HFFc6 (cell line): ENCODE measurements at regions not wholly inside any gene's neighbourhood (a gene's known extent, or its start where the extent isn't known, plus 50 kb on each side); places are given as distances from the start of the nearest gene placed in this dataset.

ENCODE experiments used
- DNase-seq: peaks from one replicate; pipeline ENCODE4 v3.0.0-alpha.2; 2018
- H3K27ac Mint-ChIP-seq: 2 replicates; pipeline ENCODE4 v1.8.0; 2020; ENCODE audit warnings: mild to moderate bottlenecking, mixed read lengths
- H3K27me3 Mint-ChIP-seq: 2 replicates; pipeline ENCODE4 v1.8.0; 2021; ENCODE audit warnings: mild to moderate bottlenecking, moderate library complexity, mixed read lengths; ENCODE audit not compliant: insufficient read depth
- H3K36me3 Mint-ChIP-seq: 2 replicates; pipeline ENCODE4 v1.8.0; 2021; ENCODE audit warnings: low read depth, mixed read lengths
- H3K4me1 Mint-ChIP-seq: 2 replicates; pipeline ENCODE4 v1.8.0; 2020; ENCODE audit warnings: low read depth, mixed read lengths
- H3K4me3 Mint-ChIP-seq: 2 replicates; pipeline ENCODE4 v1.8.0; 2020; ENCODE audit warnings: mild to moderate bottlenecking, moderate library complexity, mixed read lengths
- H3K9me3 Mint-ChIP-seq: 2 replicates; pipeline ENCODE4 v1.8.0; 2020; ENCODE audit warnings: mild to moderate bottlenecking, mixed read lengths
- TF ChIP-seq, protein P1 (sequence below): fragments of 200-600 bp; sonication (generic); IDR thresholded peaks from 2 replicates; pipeline ENCODE4 v1.5.0; 2021; ENCODE audit warnings: antibody characterized with exemption, mild to moderate bottlenecking

DNA sequence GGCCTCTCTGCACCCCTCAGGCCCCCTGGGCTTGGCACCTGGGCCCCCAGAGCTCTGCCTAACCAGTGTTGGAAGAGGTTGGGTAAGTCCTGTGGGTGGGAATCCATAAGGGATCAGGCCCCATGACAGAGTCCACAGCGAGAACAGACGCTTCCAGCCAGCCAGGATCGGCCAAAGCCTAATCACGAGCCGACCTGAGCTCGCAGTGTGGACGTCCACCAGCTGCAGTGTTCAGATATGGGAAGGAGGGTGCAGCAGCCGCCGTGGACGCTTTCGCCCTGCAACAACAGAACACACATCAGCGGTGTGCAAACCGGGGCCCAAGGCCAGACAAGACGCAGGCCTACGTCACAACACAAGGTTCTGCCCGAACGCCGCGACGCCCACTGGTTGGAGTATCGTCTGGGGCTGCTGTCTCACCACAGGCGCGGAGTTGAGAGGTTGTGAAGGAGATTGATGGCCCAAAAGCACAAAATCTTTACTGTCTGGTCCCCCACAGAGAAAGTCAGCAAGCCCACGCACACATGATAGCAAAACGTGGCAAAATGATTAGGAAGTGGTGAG is 102.1 kb downstream of the FOXL3 start:
- peaks cover 18% of the 10 kb centered on the region for H3K36me3 Mint-ChIP-seq
- TF ChIP-seq, protein P1, sequence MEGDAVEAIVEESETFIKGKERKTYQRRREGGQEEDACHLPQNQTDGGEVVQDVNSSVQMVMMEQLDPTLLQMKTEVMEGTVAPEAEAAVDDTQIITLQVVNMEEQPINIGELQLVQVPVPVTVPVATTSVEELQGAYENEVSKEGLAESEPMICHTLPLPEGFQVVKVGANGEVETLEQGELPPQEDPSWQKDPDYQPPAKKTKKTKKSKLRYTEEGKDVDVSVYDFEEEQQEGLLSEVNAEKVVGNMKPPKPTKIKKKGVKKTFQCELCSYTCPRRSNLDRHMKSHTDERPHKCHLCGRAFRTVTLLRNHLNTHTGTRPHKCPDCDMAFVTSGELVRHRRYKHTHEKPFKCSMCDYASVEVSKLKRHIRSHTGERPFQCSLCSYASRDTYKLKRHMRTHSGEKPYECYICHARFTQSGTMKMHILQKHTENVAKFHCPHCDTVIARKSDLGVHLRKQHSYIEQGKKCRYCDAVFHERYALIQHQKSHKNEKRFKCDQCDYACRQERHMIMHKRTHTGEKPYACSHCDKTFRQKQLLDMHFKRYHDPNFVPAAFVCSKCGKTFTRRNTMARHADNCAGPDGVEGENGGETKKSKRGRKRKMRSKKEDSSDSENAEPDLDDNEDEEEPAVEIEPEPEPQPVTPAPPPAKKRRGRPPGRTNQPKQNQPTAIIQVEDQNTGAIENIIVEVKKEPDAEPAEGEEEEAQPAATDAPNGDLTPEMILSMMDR: no peak
- H3K4me1 Mint-ChIP-seq: no peaks in the 10 kb centered on the region
- H3K27me3 Mint-ChIP-seq: peaks cover 9% of the 10 kb centered on the region
- H3K9me3 Mint-ChIP-seq: peaks cover 34% of the 10 kb centered on the region
- no peak overlapping the region for H3K27ac Mint-ChIP-seq
- DNase-seq: no peak
- H3K4me3 Mint-ChIP-seq: no peak overlapping the region

DNA sequence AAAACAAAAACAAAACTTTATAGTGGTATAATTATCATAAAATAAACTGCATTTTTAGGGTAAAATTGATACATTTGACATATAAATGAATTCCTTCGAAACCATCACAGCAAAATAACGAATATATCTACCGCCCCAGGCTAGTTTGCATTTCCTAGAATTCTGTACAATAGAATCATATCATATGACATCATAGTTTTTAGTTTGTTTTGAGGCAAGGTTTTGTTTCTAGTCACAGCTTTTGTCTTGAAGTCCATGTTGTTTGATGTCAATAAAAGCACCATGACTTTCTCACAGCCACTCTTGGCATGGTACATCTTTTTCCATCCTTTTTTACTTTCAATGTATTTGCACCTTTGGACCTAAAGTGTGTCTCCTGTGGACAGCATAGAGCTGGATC is 102.9 kb downstream of the FOXL3 start:
- TF ChIP-seq, protein P1: no peak
- H3K27ac Mint-ChIP-seq: no peak overlapping the region

DNA sequence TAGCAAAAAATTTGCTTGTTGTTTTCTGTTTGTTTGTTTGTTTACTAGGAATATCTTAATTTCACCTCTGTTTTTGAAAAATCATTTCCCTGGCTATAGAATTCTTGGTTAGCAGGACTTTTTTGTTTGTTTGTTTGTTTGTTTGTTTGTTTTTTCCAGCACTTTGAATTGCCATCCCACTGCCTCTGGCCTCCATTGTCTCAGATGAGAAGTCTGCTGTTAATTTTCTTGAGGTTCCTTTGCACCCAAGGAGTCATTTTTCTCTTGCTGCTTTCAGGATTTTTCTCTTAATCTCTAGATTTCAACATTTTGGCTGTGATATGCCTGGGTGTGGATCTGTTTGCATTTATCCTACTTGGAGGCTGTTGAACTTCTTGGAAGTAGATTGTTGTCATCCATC is 105.7 kb downstream of the FOXL3 start:
- DNase-seq: no peak
- no peak overlapping the region for H3K4me3 Mint-ChIP-seq
- peaks cover 49% of the 10 kb centered on the region for H3K9me3 Mint-ChIP-seq
- H3K36me3 Mint-ChIP-seq: peaks cover 36% of the 10 kb centered on the region
- TF ChIP-seq, protein P1: no peak
- peaks cover 4% of the 10 kb centered on the region for H3K27me3 Mint-ChIP-seq
- no peaks in the 10 kb centered on the region for H3K4me1 Mint-ChIP-seq
- no peak overlapping the region for H3K27ac Mint-ChIP-seq

More for the DNA sequence above, 102.9 kb downstream of the FOXL3 start:
- Mint-ChIP-seq H3K9me3 (peaks cover 42% of the 10 kb centered on the region), H3K36me3 (peaks cover 20% of the 10 kb centered on the region), H3K4me3 (no peak overlapping the region), H3K27me3 (peaks cover 9% of the 10 kb centered on the region), H3K4me1 (no peaks in the 10 kb centered on the region)
- DNase-seq: no peak

DNA sequence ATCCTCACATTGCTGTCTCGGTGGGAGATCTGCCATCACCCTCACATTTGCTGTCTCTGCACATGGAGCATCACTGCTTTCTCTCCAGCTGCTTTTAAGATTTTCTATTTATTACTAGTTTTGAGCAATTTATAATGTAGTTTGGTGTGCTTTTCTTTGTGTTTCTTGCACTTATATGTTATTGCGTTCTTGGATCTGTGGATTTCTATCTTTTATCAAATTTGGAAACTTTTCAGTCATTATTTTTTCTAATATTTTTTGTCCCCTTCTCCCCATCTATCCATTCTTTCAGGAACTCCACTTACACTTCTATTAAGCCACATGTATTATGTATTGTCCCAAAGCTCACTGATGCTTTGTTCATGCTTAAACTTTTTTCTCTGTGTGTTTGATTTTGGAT is 108.9 kb downstream of the FOXL3 start:
- Mint-ChIP-seq H3K4me1 (no peaks in the 10 kb centered on the region), H3K4me3 (no peak overlapping the region), H3K9me3 (peaks cover 49% of the 10 kb centered on the region), H3K27ac (no peak overlapping the region), H3K36me3 (peaks cover 36% of the 10 kb centered on the region), H3K27me3 (peaks cover 10% of the 10 kb centered on the region)
- TF ChIP-seq, protein P1: no peak
- no peak for DNase-seq

DNA sequence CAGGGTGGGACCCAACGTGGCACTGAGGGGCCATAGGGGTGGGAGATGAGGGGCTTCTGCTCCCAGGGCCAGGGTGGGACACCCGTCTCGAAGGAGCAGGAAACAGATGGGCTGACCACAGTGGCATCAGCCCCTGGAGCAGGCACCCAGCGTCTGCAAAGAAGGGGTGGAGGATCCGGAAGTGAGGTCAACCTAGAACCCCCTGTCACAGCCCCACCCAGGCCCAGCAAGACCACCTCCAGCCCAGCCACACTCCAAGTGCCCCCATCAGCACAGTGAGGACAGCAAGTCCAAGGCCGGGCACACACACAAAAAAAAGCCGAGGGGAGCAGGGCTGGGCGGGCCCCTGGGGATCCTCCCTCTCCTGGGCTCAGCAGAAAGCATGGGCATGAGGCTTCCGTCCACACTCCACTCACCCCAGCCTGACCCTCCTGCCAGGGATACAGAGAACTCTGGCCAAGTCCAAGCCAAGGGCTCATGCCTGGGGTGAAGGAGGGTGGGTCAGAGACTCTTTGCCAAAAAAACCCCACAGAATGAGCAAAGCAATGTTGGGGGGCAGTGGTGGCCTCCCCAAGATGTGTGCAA is 111.0 kb downstream of the FOXL3 start:
- TF ChIP-seq, protein P1: no peak
- Mint-ChIP-seq H3K27me3 (peaks cover 21% of the 10 kb centered on the region), H3K4me3 (no peak overlapping the region)

More for the DNA sequence above, 111.0 kb downstream of the FOXL3 start:
- Mint-ChIP-seq H3K4me1 (no peaks in the 10 kb centered on the region), H3K27ac (no peak overlapping the region), H3K36me3 (peaks cover 27% of the 10 kb centered on the region), H3K9me3 (peaks cover 40% of the 10 kb centered on the region)
- DNase-seq: no peak
